Thyroid gland (tissue), 4 donors: ENCODE measurements at regions not wholly inside any gene's neighbourhood (a gene's known extent, or its start where the extent isn't known, plus 50 kb on each side); places are given as distances from the start of the nearest gene placed in this dataset.

ENCODE experiments used
- CTCF ChIP-seq, 6 experiments: fragments of 200-600 bp in 3 of 6; fragments of 450-650 bp in 3 of 6; sonication (generic) in 3 of 6; IDR thresholded peaks; one replicate each; pipeline ENCODE4 v1.5.1; 2016 to 2019; ENCODE audit warnings: antibody characterized with exemption in 6 of 6, mild to moderate bottlenecking in 2 of 6, inconsistent platforms in 1 of 6, moderate library complexity in 1 of 6
- POLR2A ChIP-seq, 2 donors: fragments of 450-650 bp; IDR thresholded peaks; one replicate each; pipeline ENCODE4 v1.6.1; 2017; ENCODE audit warnings: antibody characterized with exemption in 2 of 2, mild to moderate bottlenecking in 2 of 2, moderate library complexity in 1 of 2

DNA sequence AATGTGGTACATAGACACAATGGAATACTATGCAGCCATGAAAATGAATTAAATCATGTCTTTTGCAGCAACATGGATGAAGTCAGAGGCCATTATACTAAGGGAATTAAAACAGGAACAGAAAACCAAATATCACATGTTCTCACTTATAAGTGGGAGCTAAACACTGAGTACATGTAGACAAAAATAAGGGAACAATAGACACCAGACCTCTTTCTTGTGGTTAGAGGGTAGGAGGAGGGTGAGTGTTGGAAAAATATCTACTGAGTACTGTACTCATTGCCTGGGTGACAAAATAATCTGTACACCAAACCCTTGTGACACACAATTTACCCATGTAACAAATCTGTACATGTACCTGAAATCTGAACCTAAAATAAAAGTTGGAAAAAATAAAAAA is 59.1 kb upstream of the ANO5 start:
- TF ChIP-seq CTCF (IDR thresholded peaks at IDR 0.05) (no peak), POLR2A (IDR thresholded peaks at IDR 0.05) (no peak)
